HG03159 (cell line): ENCODE measurements at regions not wholly inside any gene's neighbourhood (a gene's known extent, or its start where the extent isn't known, plus 50 kb on each side); places are given as distances from the start of the nearest gene placed in this dataset.
"Not testable (repeated sequence)": the region's sequence is repeated elsewhere in the genome, so short reads cannot be mapped to it uniquely, and the experiment has no call there.

Experiments
- ATAC-seq: cut with Tn5 transposase; IDR thresholded peaks from one replicate; pipeline ENCODE4 v1.9.1; 2021; ENCODE audit warnings: mild to moderate bottlenecking, moderate library complexity; ENCODE audit not compliant: unreplicated experiment

DNA sequence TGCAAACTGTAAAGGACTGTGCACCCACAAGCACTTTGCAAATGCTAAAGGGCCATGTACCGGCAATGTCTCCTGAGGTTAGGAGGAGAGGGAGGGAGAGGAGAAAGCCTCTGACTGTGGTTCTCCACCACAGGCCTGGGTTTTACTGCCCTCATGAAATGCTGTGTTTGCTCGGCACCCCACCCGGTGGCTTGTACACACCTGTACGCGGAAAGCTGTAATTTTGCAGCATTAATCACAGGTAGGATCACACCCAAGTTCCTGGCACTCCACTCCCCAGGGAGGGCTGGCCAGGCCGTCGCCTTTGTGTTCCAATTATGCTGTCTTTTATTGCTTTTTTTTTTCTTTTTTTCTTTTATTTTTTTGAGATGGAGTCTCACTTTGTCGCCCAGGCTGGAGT is 78.5 kb upstream of the MYL10 start:
- no peak for ATAC-seq

DNA sequence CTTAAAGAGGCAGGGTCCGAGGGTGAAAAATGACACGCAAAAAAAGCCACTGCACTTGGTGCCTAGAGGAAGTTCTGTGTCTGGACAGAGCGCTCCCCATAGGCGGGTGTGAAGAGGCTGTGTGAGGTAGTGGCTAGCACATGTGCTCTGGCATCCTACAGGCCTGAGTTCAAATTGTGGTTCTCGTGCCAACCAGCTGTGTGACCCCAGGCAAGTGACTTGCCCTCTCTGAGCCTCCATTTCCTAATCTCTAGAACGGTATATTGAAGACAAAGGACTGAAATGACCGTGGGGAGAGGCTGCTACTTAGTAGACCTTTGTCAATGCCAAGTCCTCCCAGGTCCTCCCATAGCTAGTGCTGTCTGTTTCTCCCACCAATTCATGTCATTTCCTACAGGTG is 79.1 kb upstream of the MYL10 start:
- ATAC-seq = no peak

DNA sequence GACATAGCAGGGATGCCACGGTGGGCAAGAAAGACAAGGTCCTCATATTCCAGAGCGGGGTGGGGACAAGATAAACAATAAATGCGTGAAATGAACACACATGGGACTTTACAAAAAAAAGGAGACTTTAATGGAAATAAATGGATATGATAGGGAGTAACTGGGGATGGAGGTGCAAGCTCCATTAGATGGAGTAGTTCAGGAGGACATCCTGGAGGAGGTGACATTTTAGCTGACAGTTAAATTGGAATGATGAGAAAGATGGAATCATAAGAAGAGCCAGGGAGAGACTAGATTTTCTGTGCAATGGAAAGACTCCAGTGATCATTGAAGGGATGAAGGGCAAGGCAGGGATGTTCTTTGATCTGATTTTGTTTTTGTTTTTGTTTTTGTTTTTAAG is 83.6 kb upstream of the MYL10 start:
- ATAC-seq = no peak

DNA sequence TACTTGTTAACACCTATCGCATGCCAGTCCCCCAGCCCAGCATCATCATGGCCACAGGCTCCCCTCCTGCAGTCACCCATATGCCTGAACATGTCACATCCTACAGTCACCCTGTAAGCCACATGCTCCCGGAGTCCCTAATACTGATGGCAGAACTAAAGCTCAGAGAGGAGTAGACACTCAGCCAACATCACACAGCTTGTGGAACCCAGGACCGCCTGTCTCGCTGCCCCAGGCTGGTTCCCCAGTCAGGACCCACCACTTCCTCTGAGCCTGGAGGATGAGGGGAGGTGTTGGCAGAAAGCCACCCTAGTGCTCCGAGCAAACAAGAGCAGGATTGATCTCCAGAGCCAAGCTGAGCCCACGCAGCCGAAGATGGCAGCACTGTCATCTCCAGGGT is 85.0 kb upstream of the MYL10 start:
- no peak for ATAC-seq

DNA sequence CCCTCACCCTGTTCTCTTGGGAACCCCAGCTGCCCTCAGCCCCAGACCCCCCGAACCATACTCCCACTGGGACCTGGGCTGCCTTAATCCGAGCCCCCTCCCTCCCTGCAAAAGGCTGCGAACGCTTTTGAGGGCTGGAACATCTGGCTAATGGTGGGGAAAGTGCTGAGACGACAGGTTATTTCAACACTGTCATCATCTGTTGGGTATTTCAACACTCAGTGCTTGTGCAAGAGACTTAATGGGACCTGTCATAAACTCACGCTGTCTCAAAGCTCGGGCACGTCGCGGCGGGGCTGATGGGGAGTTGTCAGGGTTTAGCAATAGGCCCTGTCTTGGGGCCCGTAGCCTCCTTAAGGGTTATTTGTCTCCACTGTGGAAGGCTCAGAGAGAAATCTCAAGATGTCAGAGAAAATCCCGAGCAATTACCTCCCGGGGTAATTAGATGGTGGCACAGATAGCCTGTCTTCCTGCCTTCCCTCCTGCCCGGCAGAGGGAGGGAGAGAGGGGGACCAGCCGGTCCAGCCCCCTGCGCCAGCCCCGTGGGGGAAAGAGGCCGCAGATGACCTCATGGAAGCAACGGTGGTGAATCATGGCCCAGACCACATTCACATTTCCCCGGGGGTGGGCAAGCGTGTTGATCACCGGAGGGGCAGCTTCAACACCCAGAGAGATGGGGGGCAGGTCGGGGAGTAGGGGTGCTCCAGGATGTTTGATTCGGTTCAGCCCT is 88.7 kb upstream of the MYL10 start:
- no peak for ATAC-seq

DNA sequence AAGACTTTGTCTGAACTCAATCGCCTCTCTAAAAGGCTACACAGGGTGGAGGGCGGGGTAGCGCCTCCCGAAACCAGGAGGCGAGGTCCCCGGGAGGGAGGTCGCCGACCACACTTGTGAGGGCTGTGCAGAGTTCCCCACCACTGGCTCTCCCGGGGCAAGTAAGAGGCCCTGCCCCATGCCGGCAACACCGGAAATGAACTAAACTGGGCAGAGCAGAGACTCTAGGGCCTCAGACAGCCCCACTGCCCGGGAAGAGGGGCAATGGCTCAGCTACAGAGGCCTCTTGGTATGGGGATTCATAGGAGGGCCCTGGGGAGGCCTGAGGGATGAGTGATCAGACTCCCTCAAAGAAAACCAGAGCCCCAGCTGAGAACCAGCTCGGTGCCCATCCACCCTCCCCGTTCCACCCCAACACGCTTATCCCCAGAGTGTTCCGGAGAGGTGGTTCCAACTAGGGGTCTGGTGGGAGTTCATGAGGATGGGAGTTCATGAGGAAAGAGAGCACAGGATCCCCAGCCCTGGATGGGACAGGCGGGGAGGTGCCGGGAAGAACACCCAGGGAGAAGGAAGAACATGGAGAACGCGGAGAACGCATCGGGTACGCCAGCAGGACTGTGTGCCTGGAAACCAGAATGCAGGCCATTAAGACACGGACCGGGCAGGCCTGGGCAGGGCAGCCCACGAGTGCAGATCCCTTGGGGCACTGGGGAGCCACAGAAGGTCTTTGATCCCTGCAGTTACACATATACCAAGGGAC is 89.4 kb upstream of the MYL10 start:
- ATAC-seq = no peak

DNA sequence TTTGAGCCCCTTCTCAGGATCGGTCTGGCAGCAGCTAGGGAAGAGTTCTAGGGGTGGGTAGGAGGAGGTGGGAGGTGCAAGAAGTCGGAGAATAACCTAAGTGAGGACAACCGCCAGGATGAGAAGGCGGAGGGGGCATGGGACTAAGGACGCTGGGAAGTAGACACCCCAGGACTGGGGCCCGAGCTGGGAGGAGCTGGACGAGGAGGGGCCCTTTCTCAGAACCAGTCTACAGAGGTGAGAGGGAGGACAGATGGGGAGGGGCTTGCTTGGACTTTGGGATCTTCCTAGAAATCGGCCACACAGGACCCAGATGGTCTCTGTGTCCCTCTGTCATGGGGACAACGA is 90.0 kb upstream of the MYL10 start:
- no peak for ATAC-seq

DNA sequence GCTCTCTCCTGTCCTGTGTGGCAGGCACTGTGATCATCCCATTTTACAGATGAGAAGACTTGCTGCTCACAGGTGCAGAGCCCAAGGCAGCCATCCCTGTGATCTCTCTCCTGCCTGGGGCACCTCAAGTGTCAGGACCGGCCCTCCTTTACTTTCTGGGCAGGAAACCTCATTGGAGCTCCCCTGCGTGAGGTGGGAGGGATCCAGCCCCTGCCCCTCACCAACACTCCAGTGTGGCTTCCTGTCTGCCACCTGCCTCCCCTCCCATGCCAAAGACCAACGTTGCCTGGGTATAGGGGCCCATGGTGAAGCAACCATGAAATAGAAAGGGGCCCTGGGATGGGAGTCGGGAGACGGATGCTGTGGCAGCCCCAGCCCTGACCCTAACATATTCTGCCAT is 91.2 kb upstream of the MYL10 start:
- ATAC-seq = no peak

DNA sequence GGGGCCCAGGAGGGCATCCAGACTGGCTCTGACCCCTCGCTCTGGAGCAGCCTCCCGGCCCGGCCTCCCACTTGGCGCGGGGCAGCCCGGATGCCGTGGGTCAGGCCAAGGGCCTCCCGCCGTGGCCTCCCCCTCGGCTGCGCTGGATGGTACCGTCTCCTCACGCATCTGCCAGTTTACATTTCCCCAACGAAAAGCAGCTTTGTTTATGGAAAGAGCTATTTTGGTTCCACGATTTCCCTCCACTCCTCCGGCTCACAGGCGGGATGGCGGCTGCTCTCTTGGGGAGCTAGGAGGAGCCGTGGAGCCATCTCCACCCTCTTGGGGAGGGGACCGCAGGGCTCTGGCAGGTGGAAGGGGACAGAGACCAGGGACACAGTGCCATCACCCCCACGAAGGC is 93.2 kb upstream of the MYL10 start:
- no peak for ATAC-seq

DNA sequence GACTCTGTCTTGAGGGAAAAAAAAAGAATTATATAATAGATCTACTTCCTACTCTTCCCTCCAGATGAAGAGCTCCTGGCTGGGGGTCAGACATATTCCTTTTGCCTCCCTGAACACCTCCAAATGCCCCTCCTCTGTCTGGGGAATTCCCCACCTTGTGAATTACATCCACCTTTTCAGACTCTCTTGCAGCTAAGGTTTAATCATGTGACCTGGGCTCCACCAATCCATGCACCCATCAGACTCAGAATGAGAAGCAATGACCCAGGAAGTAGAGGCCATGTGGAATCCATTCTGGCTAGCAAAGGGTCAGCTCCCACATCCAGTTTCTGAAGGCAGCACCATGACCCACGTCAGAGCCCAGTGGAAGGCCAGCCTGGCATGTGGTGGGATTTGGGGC is 93.6 kb upstream of the CUX1 start:
- no peak for ATAC-seq

DNA sequence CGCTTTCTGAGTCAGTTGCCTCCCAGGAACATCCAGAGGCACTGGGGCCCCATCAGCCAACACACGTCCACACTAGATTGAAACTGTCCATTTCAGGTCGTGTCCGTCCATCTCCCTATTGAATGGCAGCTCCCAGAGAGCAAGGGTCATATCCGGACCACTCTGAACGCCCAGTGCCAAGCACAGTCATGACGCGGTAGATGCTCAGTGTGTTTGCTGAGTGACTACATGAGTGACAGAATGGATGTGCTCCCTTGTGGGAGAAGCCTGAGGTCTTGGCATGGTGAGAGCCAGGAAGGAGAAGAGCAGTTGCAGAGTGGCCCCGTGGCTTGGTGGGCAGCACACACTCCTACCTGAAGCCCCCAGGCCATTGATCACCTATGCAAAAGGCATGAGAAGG is 92.5 kb upstream of the CUX1 start:
- no peak for ATAC-seq

DNA sequence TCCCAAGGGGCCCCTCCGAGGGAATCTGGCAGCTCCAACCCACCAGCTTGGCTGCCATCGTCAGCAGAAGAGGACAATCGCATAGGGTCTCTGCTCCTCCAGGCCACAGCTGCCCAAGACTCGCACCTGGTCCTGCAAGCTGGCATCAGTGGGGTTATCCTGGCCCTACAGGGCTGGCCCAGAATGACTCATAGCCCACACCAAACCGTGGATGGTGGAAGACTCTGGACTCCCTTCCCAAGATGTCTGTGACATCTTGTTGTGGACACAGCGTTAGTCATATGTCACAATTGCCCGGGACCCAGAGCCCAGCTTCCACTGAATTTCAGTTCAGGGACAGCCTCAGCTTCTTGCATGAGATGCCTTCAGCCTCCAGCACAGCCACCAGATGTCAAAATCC is 91.5 kb upstream of the CUX1 start:
- no peak for ATAC-seq

DNA sequence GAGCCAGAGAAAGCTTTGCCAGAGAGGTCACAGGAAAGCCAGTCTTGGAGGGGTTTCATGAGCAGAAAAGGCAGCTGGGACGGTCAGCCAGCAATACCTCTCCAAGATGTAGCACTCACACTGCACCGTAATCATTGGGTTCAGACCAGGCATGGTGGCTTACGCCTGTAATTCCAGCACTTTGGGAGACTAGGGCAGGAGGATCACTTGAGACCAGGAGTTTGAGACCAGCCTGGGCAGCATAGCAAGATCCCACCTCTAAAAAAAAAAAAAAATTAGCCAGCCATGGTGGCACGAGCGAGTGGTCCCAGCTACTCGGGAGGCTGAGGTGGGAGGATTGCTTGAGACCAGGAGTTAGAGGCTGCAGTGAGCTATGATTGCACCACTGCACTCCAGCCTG is 90.2 kb upstream of the CUX1 start:
- ATAC-seq = no peak

DNA sequence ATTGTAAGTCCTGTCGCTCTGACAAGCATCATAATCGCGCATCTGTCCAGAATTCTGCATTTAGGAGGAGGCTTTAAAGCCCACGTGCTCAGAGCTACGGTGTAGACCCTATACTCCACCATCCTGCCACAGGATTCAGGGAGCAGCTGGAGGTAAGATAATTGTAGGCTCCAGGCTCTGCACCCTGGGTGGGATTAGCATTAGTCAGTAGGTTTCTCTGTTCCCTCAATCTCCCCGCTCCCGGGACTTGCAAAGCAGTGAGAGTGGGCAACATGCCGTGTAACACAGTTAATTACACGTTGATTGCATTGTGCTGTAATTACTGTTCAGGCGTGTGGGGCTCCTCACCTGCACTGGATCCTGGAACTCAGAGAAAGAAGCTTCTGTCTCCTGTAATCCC is 89.3 kb upstream of the CUX1 start:
- no peak for ATAC-seq

DNA sequence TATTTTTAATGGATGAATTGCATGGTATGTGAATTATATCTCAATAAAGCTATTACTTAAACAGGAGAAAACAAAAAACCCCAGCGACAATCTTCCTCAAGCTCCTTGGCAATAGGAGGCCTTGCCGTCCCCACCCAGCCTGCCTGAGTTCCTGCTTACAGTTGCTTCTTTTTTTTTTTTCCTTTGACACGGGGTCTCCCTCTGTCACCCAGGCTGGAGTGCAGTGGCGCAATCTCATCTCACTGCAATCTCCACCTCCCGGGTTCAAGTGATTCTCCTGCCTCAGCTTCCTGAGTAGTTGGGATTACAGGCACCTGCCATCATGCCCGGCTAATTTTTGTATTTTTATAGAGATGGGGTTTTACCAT is 88.6 kb upstream of the CUX1 start:
- not testable (repeated sequence) for ATAC-seq

DNA sequence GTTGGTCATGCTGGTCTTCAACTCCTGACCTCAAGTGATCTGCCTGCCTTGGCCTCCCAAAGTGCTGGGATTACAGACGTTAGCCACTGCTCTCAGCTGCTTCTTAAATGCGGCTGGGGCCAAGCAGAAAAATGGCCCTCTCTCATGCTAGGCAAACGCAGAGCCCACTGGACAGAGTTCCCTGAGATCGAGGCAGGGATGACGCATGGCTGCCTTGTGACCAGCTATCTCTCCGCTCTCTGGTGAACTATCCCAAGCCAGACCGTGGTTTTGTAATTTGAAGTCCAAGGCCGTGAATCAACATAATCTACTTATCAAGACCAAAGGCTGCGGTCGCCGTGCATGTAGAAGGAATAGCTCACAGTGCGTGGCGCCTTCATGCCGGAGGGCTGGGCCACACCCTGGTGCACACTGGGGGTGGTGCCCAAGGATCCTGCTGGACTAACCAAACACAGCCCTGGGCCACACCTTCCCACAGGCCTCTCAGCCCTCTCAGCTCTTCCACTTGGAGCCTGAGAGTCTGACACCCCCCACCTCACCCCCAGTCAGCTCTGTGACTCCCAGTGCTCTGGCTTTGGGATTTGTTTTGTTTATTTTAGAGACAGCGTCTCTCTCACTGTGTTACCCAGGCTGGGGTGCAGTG is 88.1 kb upstream of the CUX1 start:
- no peak for ATAC-seq

DNA sequence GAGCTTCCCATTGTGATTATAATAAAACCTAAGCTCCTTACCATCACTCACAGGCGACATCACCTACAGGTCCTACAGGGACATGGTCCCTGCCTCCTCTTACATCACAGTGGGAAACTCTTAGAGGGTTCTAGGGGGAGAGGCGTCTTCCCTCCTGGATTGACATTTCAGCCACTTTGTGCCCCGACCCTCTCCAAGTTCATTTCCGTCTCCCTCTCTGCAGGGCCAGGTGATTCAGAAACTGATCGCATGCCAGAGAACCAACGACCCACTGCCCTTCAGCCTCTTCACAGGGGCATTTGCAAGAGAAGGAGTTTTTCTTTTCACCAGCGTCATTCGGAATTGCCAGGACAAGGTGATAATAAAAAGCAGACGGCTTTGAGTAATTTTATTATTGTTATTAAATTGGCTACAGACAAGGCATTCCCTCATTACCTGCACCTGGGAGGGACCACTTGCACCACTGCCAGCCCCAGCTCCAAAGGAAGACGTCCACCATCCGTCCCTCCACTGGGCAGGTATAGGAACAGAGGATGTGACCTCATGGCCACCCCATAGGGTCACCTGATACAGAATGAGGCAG is 85.8 kb upstream of the CUX1 start:
- no peak for ATAC-seq

DNA sequence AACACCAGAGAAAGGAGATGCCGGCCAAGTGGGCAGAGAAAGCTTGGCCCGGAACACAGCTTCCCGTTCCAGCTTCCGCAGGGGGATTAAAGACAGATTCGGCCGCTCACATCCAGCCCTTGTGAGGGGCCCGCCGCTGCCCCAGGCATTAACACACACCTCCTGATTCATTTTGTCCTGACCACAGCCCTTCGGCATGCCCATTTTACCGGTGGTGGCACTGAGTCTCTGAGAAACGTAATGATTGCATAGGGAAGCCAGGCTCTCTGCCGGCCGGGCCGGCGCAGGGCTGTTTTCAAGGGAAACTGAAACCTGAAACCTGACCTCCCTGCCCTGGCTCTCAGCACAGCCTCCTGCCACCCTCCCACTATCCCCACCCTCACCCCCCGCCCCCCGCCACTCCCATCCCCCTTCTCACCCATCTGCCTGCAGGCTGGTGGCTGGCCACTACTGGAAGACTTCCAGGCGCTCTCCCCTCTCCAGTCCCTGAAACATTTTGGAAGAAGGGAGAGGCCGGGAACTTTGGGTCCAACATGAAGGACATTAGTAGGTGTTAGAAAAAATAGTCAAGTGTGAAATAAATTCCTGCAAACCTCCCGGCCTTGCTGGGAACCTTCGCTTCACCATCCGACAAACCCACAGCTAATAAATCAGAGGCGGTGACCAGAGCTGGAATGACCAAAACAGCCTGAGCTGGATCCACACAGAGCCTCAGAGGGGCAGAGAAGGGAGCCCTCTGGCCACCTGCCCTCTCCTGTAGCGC is 83.5 kb upstream of the CUX1 start:
- ATAC-seq = no peak

DNA sequence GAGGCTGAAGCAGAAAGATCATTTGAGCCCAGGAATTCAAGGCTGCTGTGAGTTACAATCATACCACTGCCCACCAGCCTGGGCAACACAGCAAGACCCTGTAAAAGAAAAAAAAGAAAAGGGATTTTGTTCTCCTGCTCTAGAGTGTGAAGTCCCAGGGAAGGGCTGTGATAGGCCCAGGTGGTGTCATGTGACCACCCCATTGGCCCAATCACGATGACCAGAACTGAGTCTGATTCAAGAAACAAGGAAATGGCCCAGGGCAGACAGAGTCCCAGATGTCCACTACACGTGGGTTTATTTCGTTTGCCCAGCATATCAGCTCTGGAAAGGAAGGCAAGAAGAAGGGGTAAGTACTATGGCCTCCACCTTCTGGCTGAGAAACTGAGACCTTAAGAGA is 81.3 kb upstream of the CUX1 start:
- ATAC-seq = no peak

DNA sequence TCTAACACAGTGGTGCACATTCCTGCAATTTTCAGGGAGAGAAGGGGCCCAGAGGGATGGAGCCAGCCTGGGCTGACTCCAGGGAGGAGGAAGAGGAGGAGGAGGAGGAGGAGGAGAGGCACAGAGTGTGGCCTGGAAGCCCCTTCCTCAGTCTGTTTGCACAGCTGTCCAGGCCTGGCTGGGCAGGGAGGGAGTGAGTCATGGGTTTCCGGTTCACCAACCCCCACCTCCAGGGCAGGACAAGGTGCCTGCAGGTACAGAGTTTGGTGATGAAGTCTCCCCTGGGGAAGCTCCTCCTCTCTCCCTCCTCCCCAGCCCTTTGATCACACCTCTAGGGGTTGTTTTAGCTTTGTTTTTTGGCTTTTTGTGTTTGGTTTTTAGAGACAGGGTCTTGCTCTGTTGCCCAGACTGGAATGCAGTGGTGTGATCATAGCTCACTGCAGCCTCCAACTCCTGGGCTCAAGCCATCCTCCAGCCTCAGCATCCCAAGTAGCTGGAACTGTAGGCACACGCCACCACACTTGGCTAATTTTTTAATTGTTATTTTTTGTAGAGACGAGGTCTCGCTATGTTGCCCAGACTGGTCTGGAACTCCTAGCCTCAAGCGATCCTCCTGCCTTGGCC is 77.5 kb upstream of the CUX1 start:
- ATAC-seq = no peak
